ENCODE measurements at regions not wholly inside any gene's neighbourhood (a gene's known extent, or its start where the extent isn't known, plus 50 kb on each side); places are given as distances from the start of the nearest gene placed in this dataset.

DNA sequence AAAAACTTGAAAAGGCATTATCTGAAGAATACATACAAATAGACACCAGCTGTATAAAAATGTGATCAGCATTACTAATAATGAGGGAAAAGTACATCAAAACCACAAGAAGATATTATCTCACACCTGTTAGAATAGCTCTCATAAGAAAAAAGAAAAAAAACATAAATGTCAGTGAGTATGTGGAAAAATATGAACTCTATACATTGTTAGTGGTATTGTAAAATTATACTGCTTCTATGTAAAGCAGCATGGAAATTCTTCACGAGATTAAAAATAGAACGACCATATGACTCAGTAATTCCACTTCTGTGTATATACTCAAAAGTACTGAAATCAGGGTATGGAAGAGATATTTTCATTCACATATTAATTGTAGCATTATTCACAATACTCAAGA is 1146.4 kb downstream of the SLITRK5 start:
- TF ChIP-seq, protein P1, sequence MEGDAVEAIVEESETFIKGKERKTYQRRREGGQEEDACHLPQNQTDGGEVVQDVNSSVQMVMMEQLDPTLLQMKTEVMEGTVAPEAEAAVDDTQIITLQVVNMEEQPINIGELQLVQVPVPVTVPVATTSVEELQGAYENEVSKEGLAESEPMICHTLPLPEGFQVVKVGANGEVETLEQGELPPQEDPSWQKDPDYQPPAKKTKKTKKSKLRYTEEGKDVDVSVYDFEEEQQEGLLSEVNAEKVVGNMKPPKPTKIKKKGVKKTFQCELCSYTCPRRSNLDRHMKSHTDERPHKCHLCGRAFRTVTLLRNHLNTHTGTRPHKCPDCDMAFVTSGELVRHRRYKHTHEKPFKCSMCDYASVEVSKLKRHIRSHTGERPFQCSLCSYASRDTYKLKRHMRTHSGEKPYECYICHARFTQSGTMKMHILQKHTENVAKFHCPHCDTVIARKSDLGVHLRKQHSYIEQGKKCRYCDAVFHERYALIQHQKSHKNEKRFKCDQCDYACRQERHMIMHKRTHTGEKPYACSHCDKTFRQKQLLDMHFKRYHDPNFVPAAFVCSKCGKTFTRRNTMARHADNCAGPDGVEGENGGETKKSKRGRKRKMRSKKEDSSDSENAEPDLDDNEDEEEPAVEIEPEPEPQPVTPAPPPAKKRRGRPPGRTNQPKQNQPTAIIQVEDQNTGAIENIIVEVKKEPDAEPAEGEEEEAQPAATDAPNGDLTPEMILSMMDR (IDR thresholded peaks at IDR 0.05) = no peak
- no peak for TF ChIP-seq POLR2AphosphoS5 (IDR thresholded peaks at IDR 0.05)

Measured in sigmoid colon (tissue), 4 donors.